IMR-90 (cell line): ENCODE measurements at regions not wholly inside any gene's neighbourhood (a gene's known extent, or its start where the extent isn't known, plus 50 kb on each side); places are given as distances from the start of the nearest gene placed in this dataset.
A peak's percentile ranks its signal among the peaks of the same experiment; 100 is the strongest.

Experiments used
- ATAC-seq: fragments of 200-7000 bp; cut with Tn5 transposase; 2 replicates; pipeline ENCODE4 v1.9.1; 2020; ENCODE audit warnings: low read depth, mild to moderate bottlenecking, moderate library complexity
- BruUV-seq: library from RNA; stranded (reverse); fragments of 400-500 nt; replicated peaks from 2 replicates; lab custom pipeline; 2021; lab: Mats Ljungman, UMichigan
- CTCF ChIA-PET: fragments of 300-600 bp; formaldehyde crosslinking; extraction: SDS; loops from one replicate; lab custom pipeline; 2021; ENCODE audit warnings: antibody characterized with exemption; lab: Yijun Ruan, JAX
- POLR2A ChIA-PET: fragments of 300-600 bp; sonication (Branson Sonifier 250); formaldehyde crosslinking; loops from one replicate; lab custom pipeline; 2022; ENCODE audit warnings: antibody characterized with exemption; ENCODE audit not compliant: unreplicated experiment; lab: Charles Lee
- DNase-seq: peaks from one replicate; pipeline ENCODE4 v3.0.0; 2013
- H2AFZ ChIP-seq: replicated peaks from 2 replicates; pipeline ENCODE3; 2013; ENCODE audit warnings: low read length, mild to moderate bottlenecking; ENCODE audit not compliant: poor library complexity
- H2AK5ac ChIP-seq: 2 replicates; pipeline ENCODE4 v1.6.1; 2013; ENCODE audit warnings: low read depth, low read length, inconsistent platforms
- H2AK9ac ChIP-seq: replicated peaks from 2 replicates; pipeline ENCODE3; 2013; ENCODE audit warnings: mild to moderate bottlenecking, low read depth, low read length, moderate library complexity; ENCODE audit not compliant: poor library complexity
- H2BK120ac ChIP-seq: 2 replicates; pipeline ENCODE4 v1.6.1; 2013; ENCODE audit warnings: low read depth, low read length, inconsistent platforms
- H2BK15ac ChIP-seq: 3 replicates; pipeline ENCODE4 v1.6.1; 2013; ENCODE audit warnings: low read depth, low read length, inconsistent platforms
- H2BK20ac ChIP-seq: 2 replicates; pipeline ENCODE4 v1.6.1; 2013; ENCODE audit warnings: low read depth, mild to moderate bottlenecking, inconsistent platforms, low read length, moderate library complexity
- H2BK5ac ChIP-seq: 2 replicates; pipeline ENCODE4 v1.6.1; 2013; ENCODE audit warnings: mild to moderate bottlenecking, low read depth, low read length, inconsistent platforms; ENCODE audit not compliant: poor library complexity, severe bottlenecking
- H3K14ac ChIP-seq: replicated peaks from 2 replicates; pipeline ENCODE4 v1.6.1; 2013; ENCODE audit warnings: low read depth, low read length, inconsistent platforms
- H3K18ac ChIP-seq: 2 replicates; pipeline ENCODE4 v1.6.1; 2013; ENCODE audit warnings: low read depth, low read length, control low read depth
- H3K23ac ChIP-seq: 2 replicates; pipeline ENCODE4 v1.6.1; 2013; ENCODE audit warnings: low read depth, low read length, inconsistent platforms
- H3K27ac ChIP-seq: 2 replicates; pipeline ENCODE4 v1.5.1; 2013; ENCODE audit warnings: mild to moderate bottlenecking, control low read depth, low read length; ENCODE audit not compliant: insufficient read depth
- H3K27me3 ChIP-seq: 2 replicates; pipeline ENCODE4 v1.6.1; 2013; ENCODE audit warnings: low read length; ENCODE audit not compliant: control insufficient read depth, insufficient read depth
- H3K36me3 ChIP-seq: 2 replicates; pipeline ENCODE4 v1.6.1; 2013; ENCODE audit warnings: low read length, mixed read lengths; ENCODE audit not compliant: control insufficient read depth, insufficient read depth
- H3K4ac ChIP-seq: 2 replicates; pipeline ENCODE4 v1.6.1; 2013; ENCODE audit warnings: low read depth, low read length, inconsistent platforms
- H3K4me1 ChIP-seq: 2 replicates; pipeline ENCODE4 v1.6.1; 2013; ENCODE audit warnings: low read length, mixed read lengths; ENCODE audit not compliant: control insufficient read depth, insufficient read depth
- H3K4me2 ChIP-seq: 2 replicates; pipeline ENCODE4 v1.6.1; 2013; ENCODE audit warnings: low read depth, mild to moderate bottlenecking, control low read depth, low read length, moderate library complexity
- H3K4me3 ChIP-seq: 2 replicates; pipeline ENCODE4 v1.5.1; 2013; ENCODE audit warnings: low read depth, mild to moderate bottlenecking, control low read depth, low read length, moderate library complexity; ENCODE audit not compliant: insufficient read depth
- H3K56ac ChIP-seq: 2 replicates; pipeline ENCODE4 v1.6.1; 2013; ENCODE audit warnings: low read length, inconsistent platforms; ENCODE audit not compliant: insufficient read depth; ENCODE audit errors: extremely low read depth
- H3K79me1 ChIP-seq, 2 experiments: 2 replicates each; pipeline ENCODE4 v1.6.1; 2013; ENCODE audit warnings: low read length in 2 of 2, inconsistent platforms in 1 of 2, low read depth in 1 of 2
- H3K9ac ChIP-seq: 2 replicates; pipeline ENCODE4 v1.6.1; 2013; ENCODE audit warnings: low read depth, low read length, control low read depth
- H3K9me1 ChIP-seq: 2 replicates; pipeline ENCODE4 v1.6.1; 2013; ENCODE audit warnings: low read length, inconsistent platforms; ENCODE audit not compliant: insufficient read depth
- H3K9me3 ChIP-seq: 2 replicates; pipeline ENCODE4 v1.6.1; 2013; ENCODE audit warnings: low read length; ENCODE audit not compliant: control insufficient read depth, insufficient read depth
- H4K20me1 ChIP-seq: 2 replicates; pipeline ENCODE4 v1.6.1; 2013; ENCODE audit warnings: low read length, inconsistent platforms; ENCODE audit not compliant: insufficient read depth
- H4K5ac ChIP-seq: 2 replicates; pipeline ENCODE4 v1.6.1; 2013; ENCODE audit warnings: mild to moderate bottlenecking, low read depth, low read length, control low read depth
- H4K8ac ChIP-seq, 2 experiments: 2 replicates each; pipeline ENCODE4 v1.6.1; 2013; ENCODE audit warnings: low read depth in 2 of 2, low read length in 2 of 2, control low read depth in 1 of 2, inconsistent platforms in 1 of 2
- H4K91ac ChIP-seq: 2 replicates; pipeline ENCODE4 v1.6.1; 2013; ENCODE audit warnings: low read depth, low read length, inconsistent platforms; ENCODE audit not compliant: insufficient read depth
- CEBPB ChIP-seq: IDR thresholded peaks from 2 replicates; pipeline ENCODE4 v1.6.1; 2012; ENCODE audit warnings: low read depth, low read length, improper control_type of control experiment
- MXI1 ChIP-seq: IDR thresholded peaks from 2 replicates; pipeline ENCODE4 v1.6.1; 2012; ENCODE audit warnings: low read depth, mild to moderate bottlenecking, low read length, moderate library complexity, borderline replicate concordance
- RCOR1 ChIP-seq: IDR thresholded peaks from 2 replicates; pipeline ENCODE4 v1.6.1; 2012; ENCODE audit warnings: mild to moderate bottlenecking, low read length, improper control_type of control experiment; ENCODE audit not compliant: insufficient replicate concordance
- dilution Hi-C: fragments of 300-500 bp; cut with HindIII; formaldehyde crosslinking; loops from one replicate; pipeline ENCODE4 v1.14.3; 2018; ENCODE audit warnings: low sequenced_read_pairs; ENCODE audit not compliant: unreplicated experiment
- in situ Hi-C: fragments of 300-500 bp; cut with MboI; formaldehyde crosslinking; loops from 3 replicates; pipeline ENCODE4 v1.14.3; 2019; ENCODE audit warnings: low sequenced_read_pairs, inconsistent platforms, mixed read lengths
- intact Hi-C: fragments of 100-400 bp; cut with micrococcal nuclease; formaldehyde crosslinking; loops from 2 replicates; pipeline ENCODE4 v1.10.0; 2022

DNA sequence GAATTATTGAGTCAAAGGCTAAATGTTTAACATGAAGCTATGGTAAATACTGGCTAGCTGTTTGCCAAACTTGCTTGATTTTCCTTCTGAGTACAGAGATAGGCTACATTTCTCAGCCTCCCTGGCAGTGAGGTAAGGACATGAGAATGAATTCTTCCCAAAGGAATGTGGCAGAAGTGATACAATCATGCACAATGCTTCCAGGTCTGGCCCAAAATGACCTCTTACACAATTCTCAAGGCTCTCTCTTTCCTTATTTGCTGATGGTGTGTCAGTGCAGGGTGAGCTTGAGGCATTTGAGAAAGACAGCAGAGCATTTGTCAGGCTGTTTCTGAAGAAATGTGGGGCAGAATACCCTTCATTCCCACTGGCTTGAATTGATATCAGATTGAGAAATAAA lies 95.6 kb upstream of the NABP1 start:
- no peak for TF ChIP-seq RCOR1
- peak; percentile 92 for TF ChIP-seq CEBPB
- TF ChIP-seq MXI1 = no peak
- ChIA-PET CTCF (no interaction called here), POLR2A (interaction anchor here (1.0 to 1.9 kb wide), 3 partner anchors 95 to 111 kb away, joined by 3 to 10 read pairs (median 6); partner anchors contain the start of gene NABP1)
- H2AFZ ChIP-seq = peak overlapping the region; percentile 16
- H2BK15ac ChIP-seq = no peak overlapping the region
- H2AK5ac ChIP-seq = no peak overlapping the region; the same call in 1 of the 2 replicates
- no peak overlapping the region for H3K4me3 ChIP-seq
- no peaks in the 10 kb centered on the region for H3K4me1 ChIP-seq
- no peak overlapping the region for H3K18ac ChIP-seq
- no peaks in the 10 kb centered on the region for H4K20me1 ChIP-seq
- ATAC-seq (peak; percentile 89), DNase-seq (peak; percentile 87)
- intact Hi-C loops (loop anchor here (5.0 kb wide), 1 partner anchor 40 kb away; no protein-coding TSS in a partner anchor), in situ Hi-C loops (no loop called here), dilution Hi-C loops (no loop called here)
- no TSS peak for BruUV-seq
- H3K36me3 ChIP-seq = no peaks in the 10 kb centered on the region
- H3K56ac ChIP-seq = no peak overlapping the region
- no peaks in the 10 kb centered on the region for H3K9me3 ChIP-seq
- H3K4me2 ChIP-seq = no peak overlapping the region
- no peak overlapping the region for H4K91ac ChIP-seq
- no peak overlapping the region for H2AK9ac ChIP-seq
- H3K4ac ChIP-seq = 0 out of 2 replicates have a peak overlapping the region, but pooled peaks have one; percentile 1
- no peaks in the 10 kb centered on the region for H3K79me1 ChIP-seq
- H2BK5ac ChIP-seq = peak overlapping the region; percentile 70
- peak overlapping the region; percentile 80 for H2BK120ac ChIP-seq
- H4K8ac ChIP-seq = no peak overlapping the region
- no peak overlapping the region for H4K5ac ChIP-seq
- H3K9me1 ChIP-seq = peaks cover 3% of the 10 kb centered on the region; the same call in 1 of the 2 replicates
- H3K14ac ChIP-seq = 0 out of 2 replicates have a peak overlapping the region, but pooled peaks have one; percentile 10
- no peaks in the 10 kb centered on the region for H3K27me3 ChIP-seq
- no peak overlapping the region; the same call in 1 of the 2 replicates for H3K23ac ChIP-seq
- H3K27ac ChIP-seq = 0 out of 2 replicates have a peak overlapping the region, but pooled peaks have one; percentile 32
- no peak overlapping the region for H3K9ac ChIP-seq
- peak overlapping the region; percentile 16; the same call in 1 of the 2 replicates for H2BK20ac ChIP-seq
